C4-2B (cell line): ENCODE measurements at regions not wholly inside any gene's neighbourhood (a gene's known extent, or its start where the extent isn't known, plus 50 kb on each side); places are given as distances from the start of the nearest gene placed in this dataset.

Experiments
- CTCF ChIP-seq: fragments of 450-650 bp; conservative IDR thresholded peaks from 2 replicates; pipeline ENCODE4 v1.5.1; 2017; ENCODE audit warnings: mild to moderate bottlenecking
- ZFX ChIP-seq: fragments of 450-650 bp; IDR thresholded peaks from 2 replicates; pipeline ENCODE4 v1.6.1; 2017

- TF ChIP-seq CTCF, result no peak
- no peak for TF ChIP-seq ZFX
Measured at GRCh38 chr6:92647630-92648029, 771.7 kb downstream of the EPHA7 start.
